AG09309 (cell line): ENCODE measurements at regions not wholly inside any gene's neighbourhood (a gene's known extent, or its start where the extent isn't known, plus 50 kb on each side); places are given as distances from the start of the nearest gene placed in this dataset.

Experiments used
- DNase-seq: peaks from one replicate; pipeline ENCODE4 v3.0.0-alpha.2; 2010; ENCODE audit warnings: low read depth
- H3K4me3 ChIP-seq: 2 replicates; pipeline ENCODE4 v1.5.1; 2011; ENCODE audit warnings: mild to moderate bottlenecking, low read depth, low read length, moderate library complexity; ENCODE audit not compliant: control insufficient read depth
- CTCF ChIP-seq: IDR thresholded peaks from 2 replicates; pipeline ENCODE4 v1.5.1; 2011; ENCODE audit warnings: mild to moderate bottlenecking, low read depth, low read length, inconsistent platforms; ENCODE audit not compliant: insufficient read depth, control insufficient read depth; ENCODE audit errors: missing control alignments

- no peak overlapping the region for H3K4me3 ChIP-seq
- no peak for DNase-seq
- no peak for TF ChIP-seq CTCF
Measured at GRCh38 chrX:122246937-122247336, 937.1 kb upstream of the GRIA3 start.

GRCh38 chrX:122248681-122249080, 935.4 kb upstream of the GRIA3 start:
- H3K4me3 ChIP-seq: no peak overlapping the region
- no peak for DNase-seq
- TF ChIP-seq CTCF: no peak

- DNase-seq: no peak
- no peak overlapping the region for H3K4me3 ChIP-seq
- no peak for TF ChIP-seq CTCF
Measured at GRCh38 chrX:122252454-122252853, 931.6 kb upstream of the GRIA3 start.

- DNase-seq: no peak
- H3K4me3 ChIP-seq: no peak overlapping the region
- no peak for TF ChIP-seq CTCF
Measured at GRCh38 chrX:122268353-122268752, 915.7 kb upstream of the GRIA3 start.

GRCh38 chrX:122269243-122269781, 914.8 kb upstream of the GRIA3 start:
- no peak for DNase-seq
- no peak for TF ChIP-seq CTCF
- no peak overlapping the region for H3K4me3 ChIP-seq

- no peak for TF ChIP-seq CTCF
- DNase-seq: no peak
- no peak overlapping the region for H3K4me3 ChIP-seq
Measured at GRCh38 chrX:122270809-122271494, 913.1 kb upstream of the GRIA3 start.
